22Rv1 (cell line): ENCODE measurements at regions not wholly inside any gene's neighbourhood (a gene's known extent, or its start where the extent isn't known, plus 50 kb on each side); places are given as distances from the start of the nearest gene placed in this dataset.

ENCODE experiments used
- H3K27ac ChIP-seq: fragments of 450-650 bp; 2 replicates; pipeline ENCODE4 v1.5.1; 2017
- ZFX ChIP-seq: fragments of 450-650 bp; IDR thresholded peaks from 2 replicates; pipeline ENCODE4 v1.6.1; 2017; ENCODE audit warnings: antibody characterized with exemption, borderline replicate concordance
- TF ChIP-seq, protein P1 (sequence below): fragments of 450-650 bp; IDR thresholded peaks from 2 replicates; pipeline ENCODE4 v1.5.1; 2017; ENCODE audit warnings: mild to moderate bottlenecking

DNA sequence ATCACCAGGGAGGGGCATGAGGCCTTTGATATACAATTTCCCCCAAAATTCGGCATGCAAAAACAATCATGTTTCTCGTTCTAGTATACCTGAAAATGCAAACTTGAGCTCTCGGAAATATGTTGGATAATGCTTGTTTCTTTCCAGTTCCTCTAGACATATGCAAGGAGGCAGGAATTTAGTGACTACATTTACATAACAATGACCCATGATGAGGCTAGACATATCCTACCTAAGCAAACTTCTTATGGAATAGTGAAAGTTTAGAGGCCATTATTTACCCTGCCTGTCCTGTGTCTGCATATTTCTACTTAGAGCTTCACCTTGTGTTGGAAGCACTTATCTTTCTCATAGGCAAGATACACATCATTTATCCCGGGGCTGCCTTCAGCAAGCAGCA is 514.6 kb downstream of the KCNJ2 start:
- H3K27ac ChIP-seq, result no peak overlapping the region
- TF ChIP-seq, protein P1, sequence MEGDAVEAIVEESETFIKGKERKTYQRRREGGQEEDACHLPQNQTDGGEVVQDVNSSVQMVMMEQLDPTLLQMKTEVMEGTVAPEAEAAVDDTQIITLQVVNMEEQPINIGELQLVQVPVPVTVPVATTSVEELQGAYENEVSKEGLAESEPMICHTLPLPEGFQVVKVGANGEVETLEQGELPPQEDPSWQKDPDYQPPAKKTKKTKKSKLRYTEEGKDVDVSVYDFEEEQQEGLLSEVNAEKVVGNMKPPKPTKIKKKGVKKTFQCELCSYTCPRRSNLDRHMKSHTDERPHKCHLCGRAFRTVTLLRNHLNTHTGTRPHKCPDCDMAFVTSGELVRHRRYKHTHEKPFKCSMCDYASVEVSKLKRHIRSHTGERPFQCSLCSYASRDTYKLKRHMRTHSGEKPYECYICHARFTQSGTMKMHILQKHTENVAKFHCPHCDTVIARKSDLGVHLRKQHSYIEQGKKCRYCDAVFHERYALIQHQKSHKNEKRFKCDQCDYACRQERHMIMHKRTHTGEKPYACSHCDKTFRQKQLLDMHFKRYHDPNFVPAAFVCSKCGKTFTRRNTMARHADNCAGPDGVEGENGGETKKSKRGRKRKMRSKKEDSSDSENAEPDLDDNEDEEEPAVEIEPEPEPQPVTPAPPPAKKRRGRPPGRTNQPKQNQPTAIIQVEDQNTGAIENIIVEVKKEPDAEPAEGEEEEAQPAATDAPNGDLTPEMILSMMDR, result no peak
- no peak for TF ChIP-seq ZFX

DNA sequence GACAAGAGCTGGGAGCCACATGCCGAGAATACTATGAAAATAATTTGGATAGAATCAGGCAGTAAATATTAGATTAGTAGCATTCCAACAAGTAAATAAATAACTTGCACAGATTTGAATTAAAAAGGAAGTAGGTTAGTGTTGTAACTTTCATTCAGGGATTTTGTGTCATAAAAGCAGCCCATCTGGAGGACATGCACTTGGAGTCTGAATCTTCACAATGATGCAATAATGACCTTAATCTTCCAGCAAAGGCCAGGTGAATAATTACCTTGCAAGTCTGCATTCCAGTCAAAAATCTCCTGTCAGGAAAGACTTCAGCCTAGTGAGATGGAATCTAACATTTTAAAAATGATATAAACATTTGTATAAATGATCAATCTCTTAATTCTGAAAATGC is 518.1 kb downstream of the KCNJ2 start:
- no peak for TF ChIP-seq ZFX
- TF ChIP-seq, protein P1, result no peak
- 0 out of 2 replicates have a peak overlapping the region, but pooled peaks have one; percentile 0 for H3K27ac ChIP-seq

DNA sequence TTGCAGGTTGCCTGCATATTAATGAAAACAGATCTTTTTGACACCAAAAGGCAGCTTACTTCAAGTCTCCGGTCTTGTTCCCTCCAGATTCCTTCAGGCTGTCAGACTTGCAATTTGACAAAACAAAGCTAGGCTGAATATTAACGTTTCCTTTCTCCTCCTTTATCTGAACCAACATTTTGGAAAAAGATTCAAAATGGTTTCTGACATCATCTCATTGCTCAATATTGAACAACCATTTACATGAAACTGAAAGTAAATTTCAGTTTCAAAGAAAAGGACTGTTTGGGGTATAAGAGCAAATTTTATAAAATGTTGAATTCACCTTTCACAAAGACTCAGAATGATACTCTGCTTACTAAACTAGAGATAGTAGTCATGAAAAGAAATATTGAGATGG is 521.8 kb downstream of the KCNJ2 start:
- TF ChIP-seq, protein P1, result no peak
- no peak for TF ChIP-seq ZFX

DNA sequence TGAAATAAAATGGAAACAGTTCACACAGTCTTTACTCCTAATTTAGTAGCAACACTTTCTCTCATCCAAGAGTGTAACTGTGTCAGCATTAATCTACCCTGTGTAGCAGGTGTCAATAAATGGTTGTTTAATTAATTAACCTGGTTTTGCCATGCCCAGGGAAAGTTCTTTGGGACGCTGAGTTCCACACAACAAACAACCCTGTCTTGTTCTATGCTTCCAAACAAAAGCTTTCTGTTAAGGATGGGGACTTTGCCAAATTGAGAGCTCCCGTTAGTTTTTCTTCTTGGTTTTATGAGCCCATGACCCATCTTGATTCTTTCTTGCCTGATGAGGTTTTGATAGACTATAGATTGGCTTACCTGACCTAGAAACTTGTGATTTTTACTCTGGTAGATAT is 530.1 kb downstream of the KCNJ2 start:
- no peak overlapping the region for H3K27ac ChIP-seq

More for the DNA sequence above, 521.8 kb downstream of the KCNJ2 start:
- H3K27ac ChIP-seq, result no peak overlapping the region

DNA sequence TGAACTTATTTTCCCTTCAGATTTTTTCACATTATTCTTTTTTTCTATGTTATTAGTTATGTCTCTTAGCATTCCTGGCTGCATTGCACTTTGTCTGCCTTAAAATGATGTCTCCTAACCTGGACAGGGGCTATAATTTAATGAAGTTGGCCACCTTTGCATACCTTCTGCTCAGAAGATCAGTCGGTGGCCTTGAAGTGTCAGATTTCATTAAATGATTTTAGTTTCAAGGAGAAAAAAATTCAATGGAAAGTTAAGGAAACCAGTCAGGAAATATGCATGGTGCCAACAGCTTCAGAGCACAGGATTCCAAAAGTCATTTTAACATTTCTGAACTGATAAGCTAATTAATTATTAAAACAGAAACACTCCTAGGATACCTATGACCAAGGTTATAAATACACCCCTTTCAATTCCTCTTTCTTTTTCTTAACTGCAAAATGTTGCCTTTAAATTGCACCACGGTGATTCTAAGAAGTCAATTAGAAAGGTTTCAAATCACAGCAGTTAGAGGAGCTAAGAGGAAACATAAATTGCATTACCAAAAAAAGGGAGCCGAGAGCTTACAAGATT is 533.4 kb downstream of the KCNJ2 start:
- H3K27ac ChIP-seq, result no peak overlapping the region
- no peak for TF ChIP-seq ZFX
- TF ChIP-seq, protein P1, result no peak

More for the DNA sequence above, 530.1 kb downstream of the KCNJ2 start:
- TF ChIP-seq, protein P1, result no peak
- no peak for TF ChIP-seq ZFX

DNA sequence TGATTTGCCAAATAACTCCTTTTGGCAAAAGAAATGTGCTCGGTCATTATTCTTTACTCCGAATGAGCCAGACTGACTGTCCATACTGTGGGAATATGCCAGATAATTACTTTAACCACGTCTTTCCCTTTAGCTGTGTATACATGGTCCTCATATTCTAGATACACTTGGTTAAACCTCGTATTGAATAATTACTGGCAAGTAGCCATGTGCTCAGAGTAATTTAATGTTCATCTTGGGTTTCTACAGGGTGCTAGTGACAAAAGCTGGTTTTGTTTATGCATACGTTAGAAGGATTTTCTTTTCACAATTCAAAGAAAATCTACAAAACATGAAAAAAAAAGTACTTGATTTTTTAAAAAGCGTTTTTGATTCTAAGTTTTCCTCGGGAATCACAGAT is 540.3 kb downstream of the KCNJ2 start:
- TF ChIP-seq ZFX, result no peak
- TF ChIP-seq, protein P1, result no peak
- no peak overlapping the region for H3K27ac ChIP-seq

DNA sequence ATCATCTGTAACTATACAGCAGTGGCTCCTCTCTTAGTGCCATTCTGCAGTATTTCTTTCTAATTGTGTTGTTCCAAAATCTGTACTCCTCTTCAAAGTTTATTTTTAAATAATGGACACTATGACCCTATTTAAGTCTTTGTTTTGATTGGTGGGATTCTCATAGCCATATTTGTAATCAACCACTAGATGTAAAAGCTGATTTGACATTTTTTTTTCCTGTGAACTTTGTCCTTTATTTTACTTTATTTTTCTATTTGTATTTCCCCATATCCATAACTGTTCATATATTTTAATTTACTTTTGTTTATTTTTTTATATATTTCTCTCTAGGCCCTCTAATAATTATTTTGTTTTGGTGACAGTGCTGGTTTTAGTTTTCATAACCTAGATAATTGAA is 544.4 kb downstream of the KCNJ2 start:
- TF ChIP-seq, protein P1, result no peak
- TF ChIP-seq ZFX, result no peak
- no peak overlapping the region for H3K27ac ChIP-seq
